Activated T-cell treated with anti-CD3 and anti-CD28 coated beads, Interleukin-2, amount 50 U/mL, for 4 hours (primary cell): ENCODE measurements at regions not wholly inside any gene's neighbourhood (a gene's known extent, or its start where the extent isn't known, plus 50 kb on each side); places are given as distances from the start of the nearest gene placed in this dataset.
A peak's percentile ranks its signal among the peaks of the same experiment; 100 is the strongest.
"Not testable (repeated sequence)": the region's sequence is repeated elsewhere in the genome, so short reads cannot be mapped to it uniquely, and the experiment has no call there.

Source experiments
- ATAC-seq, 2 donors: fragments of 200-7000 bp; cut with Tn5 transposase; one replicate each; pipeline ENCODE4 v1.10.0; 2021
- DNase-seq: peaks from one replicate; pipeline ENCODE4 v3.0.0-alpha.2; 2020
- H3K27me3 Mint-ChIP-seq: one replicate; pipeline ENCODE4 v1.8.0; 2021; ENCODE audit warnings: low read depth, mixed read lengths
- H3K36me3 Mint-ChIP-seq: one replicate; pipeline ENCODE4 v1.8.0; 2022; ENCODE audit warnings: mixed read lengths; ENCODE audit not compliant: insufficient read depth
- H3K4me1 Mint-ChIP-seq: one replicate; pipeline ENCODE4 v1.8.0; 2021; ENCODE audit warnings: low read depth, mixed read lengths
- H3K4me3 Mint-ChIP-seq: one replicate; pipeline ENCODE4 v1.8.0; 2021; ENCODE audit warnings: mild to moderate bottlenecking, moderate library complexity, mixed read lengths
- H3K9me3 Mint-ChIP-seq: one replicate; pipeline ENCODE4 v1.8.0; 2021; ENCODE audit warnings: mixed read lengths

DNA sequence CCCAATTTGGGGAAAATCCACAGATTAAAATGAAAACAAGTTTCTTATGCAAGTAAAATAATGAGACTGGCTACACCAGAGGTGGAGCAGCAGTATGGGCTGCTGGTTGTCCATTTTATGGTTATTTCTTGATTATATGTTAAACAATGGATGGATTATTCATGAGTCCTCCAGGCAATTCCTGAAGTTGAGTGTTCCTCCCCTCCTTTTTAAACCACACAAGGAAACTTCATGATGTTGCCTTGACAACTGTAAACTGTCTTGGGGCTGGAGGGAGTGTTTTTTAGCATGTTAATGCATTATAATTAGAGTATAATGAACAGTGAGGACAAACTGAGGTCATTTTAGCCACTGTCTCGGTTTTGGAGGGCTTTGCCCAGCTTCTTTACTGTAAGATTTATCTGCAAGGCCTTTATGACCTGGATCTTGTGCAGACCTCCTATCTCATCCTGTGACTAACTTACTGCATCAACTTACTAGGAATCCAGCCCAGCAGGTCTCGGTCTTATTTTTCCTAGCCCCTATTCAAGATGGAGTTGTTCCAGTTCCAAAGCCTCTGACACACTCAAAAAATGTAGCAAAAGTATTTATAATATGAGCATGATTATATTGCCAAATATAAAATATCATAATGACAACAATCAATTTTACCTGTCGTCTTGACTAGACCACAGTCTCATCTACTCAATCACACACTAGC is 534.0 kb downstream of the TMEM121 start:
- no peaks in the 10 kb centered on the region for H3K36me3 Mint-ChIP-seq
- no peak for DNase-seq
- H3K9me3 Mint-ChIP-seq, result no peaks in the 10 kb centered on the region
- H3K4me3 Mint-ChIP-seq, result no peak overlapping the region
- no peak for ATAC-seq
- H3K4me1 Mint-ChIP-seq, result peaks cover 14% of the 10 kb centered on the region
- peaks cover 18% of the 10 kb centered on the region for H3K27me3 Mint-ChIP-seq

DNA sequence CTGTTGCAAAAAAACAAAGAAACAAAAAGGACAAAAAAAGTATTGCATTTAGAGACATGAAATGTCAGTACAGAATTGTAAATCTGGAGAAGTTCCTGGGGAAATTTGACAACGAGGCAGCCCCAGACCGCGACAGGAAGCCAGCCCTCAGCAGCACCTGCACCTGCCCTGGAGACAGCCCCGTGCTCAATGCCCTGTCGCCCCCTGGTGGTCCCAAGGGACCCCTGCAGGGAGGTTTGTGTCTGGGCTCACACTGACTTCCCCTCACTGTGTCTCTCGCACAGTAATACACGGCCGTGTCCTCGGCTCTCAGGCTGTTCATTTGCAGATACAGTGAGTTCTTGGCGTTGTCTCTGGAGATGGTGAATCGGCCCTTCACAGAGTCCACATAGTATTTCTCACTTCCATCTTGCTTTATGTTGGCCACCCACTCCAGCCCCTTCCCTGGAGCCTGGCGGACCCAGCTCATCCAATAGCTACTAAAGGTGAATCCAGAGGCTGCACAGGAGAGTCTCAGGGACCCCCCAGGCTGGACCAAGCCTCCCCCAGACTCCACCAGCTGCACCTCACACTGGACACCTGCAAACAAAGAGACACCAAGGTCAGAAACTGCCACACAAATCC is 535.6 kb downstream of the TMEM121 start:
- H3K36me3 Mint-ChIP-seq, H3K9me3 Mint-ChIP-seq, H3K4me3 Mint-ChIP-seq: not testable (repeated sequence)
- H3K27me3 Mint-ChIP-seq, result peaks cover 25% of the 10 kb centered on the region
- peaks cover 14% of the 10 kb centered on the region for H3K4me1 Mint-ChIP-seq
- ATAC-seq (peak; percentile 97), DNase-seq (peak; percentile 86)

DNA sequence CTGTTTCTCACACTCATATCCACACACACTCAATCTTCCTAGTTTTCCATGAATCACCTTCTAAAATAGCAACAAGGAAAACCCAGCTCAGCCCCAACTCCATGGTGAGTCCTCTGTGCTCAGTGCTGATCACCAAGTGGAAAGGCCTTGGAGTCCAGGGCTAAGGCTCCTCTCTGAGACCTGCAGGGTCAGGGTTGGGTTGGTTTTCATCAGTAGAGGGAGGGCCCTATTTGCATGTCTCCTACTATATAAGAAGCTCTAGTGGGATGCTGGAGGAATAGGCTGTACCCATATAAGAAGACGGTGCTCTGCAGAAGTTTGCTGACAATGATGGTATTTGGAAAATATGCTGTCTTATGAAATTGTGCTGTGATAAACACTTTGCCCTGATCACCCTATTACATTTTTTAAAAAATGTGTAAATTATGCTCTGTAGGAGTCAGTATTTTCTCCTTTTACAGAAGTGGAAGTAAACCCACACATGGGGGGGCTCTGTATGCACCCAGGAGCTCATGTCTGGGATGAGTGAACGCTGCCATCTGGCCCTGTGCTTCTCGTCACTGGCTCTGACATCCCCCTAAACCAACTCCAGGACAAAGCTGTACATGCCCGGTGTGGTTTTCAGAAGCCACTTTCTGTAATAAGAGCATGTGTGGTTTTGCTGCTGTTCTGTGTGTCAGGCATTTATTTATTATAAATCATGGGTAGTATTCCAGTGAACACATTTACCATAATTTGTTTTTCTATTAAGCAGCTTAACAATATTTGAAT is 536.3 kb downstream of the TMEM121 start:
- no peaks in the 10 kb centered on the region for H3K9me3 Mint-ChIP-seq
- no peak overlapping the region for H3K4me3 Mint-ChIP-seq
- peaks cover 14% of the 10 kb centered on the region for H3K4me1 Mint-ChIP-seq
- ATAC-seq, result no peak
- no peaks in the 10 kb centered on the region for H3K36me3 Mint-ChIP-seq
- DNase-seq, result no peak
- H3K27me3 Mint-ChIP-seq, result peaks cover 25% of the 10 kb centered on the region

DNA sequence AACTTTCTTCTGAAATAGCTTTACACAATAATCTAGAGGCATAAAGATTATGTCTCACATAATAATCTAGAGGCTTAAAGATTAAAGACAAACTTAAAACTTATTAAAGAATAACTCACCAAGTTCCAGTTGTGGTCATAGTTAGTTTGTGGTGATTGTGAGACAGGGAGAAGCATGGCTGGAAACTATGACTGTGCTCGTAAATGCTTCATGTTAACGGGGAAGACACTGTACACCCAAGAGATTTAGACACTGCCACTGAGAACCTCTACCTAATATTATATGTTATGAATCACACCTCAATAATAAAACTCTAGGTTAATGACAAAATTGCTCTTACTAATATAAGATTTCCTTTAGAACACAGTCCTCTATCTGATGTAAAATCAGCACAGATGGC is 541.6 kb downstream of the TMEM121 start:
- H3K36me3 Mint-ChIP-seq, result no peaks in the 10 kb centered on the region
- H3K27me3 Mint-ChIP-seq, result peaks cover 36% of the 10 kb centered on the region
- no peak overlapping the region for H3K4me3 Mint-ChIP-seq
- ATAC-seq, result no peak
- peaks cover 9% of the 10 kb centered on the region for H3K4me1 Mint-ChIP-seq
- no peak for DNase-seq
- H3K9me3 Mint-ChIP-seq, result no peaks in the 10 kb centered on the region

GRCh38 chr14:106069804-106070625 is 543.6 kb downstream of the TMEM121 start:
- Mint-ChIP-seq H3K36me3 (no peaks in the 10 kb centered on the region), H3K4me3 (no peak overlapping the region), H3K4me1 (peaks cover 9% of the 10 kb centered on the region), H3K27me3 (peaks cover 30% of the 10 kb centered on the region), H3K9me3 (no peaks in the 10 kb centered on the region)
- ATAC-seq, result peak; percentile 82 to 83
- DNase-seq, result no peak

- H3K27me3 Mint-ChIP-seq, result peaks cover 33% of the 10 kb centered on the region
Measured at GRCh38 chr14:106080922-106081321, 554.5 kb downstream of the TMEM121 start.

GRCh38 chr14:106081721-106082120 is 555.3 kb downstream of the TMEM121 start:
- ATAC-seq, DNase-seq, H3K4me3 Mint-ChIP-seq, H3K4me1 Mint-ChIP-seq, H3K36me3 Mint-ChIP-seq, H3K9me3 Mint-ChIP-seq: not testable (repeated sequence)
- H3K27me3 Mint-ChIP-seq, result peaks cover 32% of the 10 kb centered on the region

More at GRCh38 chr14:106080922-106081321, 554.5 kb downstream of the TMEM121 start:
- ATAC-seq, result no peak
- no peak for DNase-seq
- no peaks in the 10 kb centered on the region for H3K36me3 Mint-ChIP-seq
- no peaks in the 10 kb centered on the region for H3K9me3 Mint-ChIP-seq
- no peak overlapping the region for H3K4me3 Mint-ChIP-seq
- peaks cover under 1% of the 10 kb centered on the region for H3K4me1 Mint-ChIP-seq

DNA sequence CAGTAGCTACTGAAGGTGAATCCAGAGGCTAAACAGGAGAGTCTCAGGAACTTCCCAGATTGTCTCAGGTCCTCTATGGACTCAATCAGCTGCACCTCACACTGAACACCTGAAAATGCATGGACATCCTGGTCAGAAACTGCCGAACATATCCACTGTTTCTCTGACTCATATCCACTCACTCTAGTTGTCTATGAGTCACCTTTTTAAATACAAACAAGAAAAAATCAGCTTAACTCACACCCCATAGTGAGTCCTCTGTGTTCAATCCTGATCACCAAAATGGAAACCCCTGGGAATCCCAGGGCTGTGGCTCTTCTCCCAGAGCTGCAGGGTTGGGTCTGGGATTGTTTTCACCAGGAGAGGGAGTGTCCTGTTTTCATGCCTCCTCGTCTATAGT is 556.7 kb downstream of the TMEM121 start:
- Mint-ChIP-seq H3K36me3 (no peaks in the 10 kb centered on the region), H3K27me3 (peaks cover 25% of the 10 kb centered on the region), H3K4me1 (peaks cover 19% of the 10 kb centered on the region), H3K4me3 (no peak overlapping the region), H3K9me3 (no peaks in the 10 kb centered on the region)
- DNase-seq, result no peak
- ATAC-seq, result no peak

DNA sequence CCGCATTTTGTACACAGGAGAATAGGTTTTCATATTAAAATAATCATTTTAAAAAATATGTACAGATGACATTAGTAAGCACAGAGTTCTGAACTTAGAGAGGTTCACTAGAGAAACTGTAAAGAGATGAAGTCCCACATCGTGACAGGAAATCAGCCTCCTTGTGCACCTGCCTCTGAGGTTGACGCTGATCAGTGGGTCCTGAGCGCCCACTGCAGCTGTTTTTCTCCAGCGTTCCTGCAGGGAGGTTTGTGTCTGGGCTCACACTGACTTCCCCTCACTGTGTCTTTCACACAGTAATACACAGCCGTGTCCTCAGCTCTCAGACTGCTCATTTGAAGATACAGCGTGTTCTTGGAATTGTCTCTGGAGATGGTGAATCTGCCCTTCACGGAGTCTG is 561.5 kb downstream of the TMEM121 start:
- Mint-ChIP-seq H3K27me3 (peaks cover 4% of the 10 kb centered on the region), H3K4me3 (no peak overlapping the region), H3K9me3 (no peaks in the 10 kb centered on the region), H3K36me3 (no peaks in the 10 kb centered on the region), H3K4me1 (peaks cover 31% of the 10 kb centered on the region)
- ATAC-seq (no peak), DNase-seq (no peak)

GRCh38 chr14:106088860-106089259 is 562.5 kb downstream of the TMEM121 start:
- H3K36me3 Mint-ChIP-seq, H3K4me3 Mint-ChIP-seq, H3K27me3 Mint-ChIP-seq, H3K9me3 Mint-ChIP-seq, DNase-seq, ATAC-seq: not testable (repeated sequence)
- peaks cover 31% of the 10 kb centered on the region for H3K4me1 Mint-ChIP-seq

- peaks cover 3% of the 10 kb centered on the region for H3K27me3 Mint-ChIP-seq
Measured at GRCh38 chr14:106094654-106095189, 568.3 kb downstream of the TMEM121 start.

DNA sequence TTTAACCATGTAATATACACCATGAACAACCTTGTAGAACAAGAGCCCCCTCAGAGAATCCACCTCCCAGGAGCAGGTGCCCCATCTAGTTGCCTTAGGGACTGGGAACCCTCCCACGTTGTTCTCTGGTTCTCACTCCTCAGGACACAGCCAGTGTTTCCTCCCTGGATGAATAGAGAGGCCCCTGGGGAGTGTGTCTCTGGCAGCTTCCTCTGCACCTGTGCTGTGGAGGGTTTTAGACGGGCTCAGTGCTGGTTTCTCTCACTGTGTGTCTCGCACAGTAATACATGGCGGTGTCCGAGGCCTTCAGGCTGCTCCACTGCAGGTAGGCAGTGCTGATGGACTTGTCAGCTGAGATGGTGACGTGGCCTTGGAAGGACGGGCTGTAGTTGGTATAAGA is 581.3 kb downstream of the TMEM121 start:
- Mint-ChIP-seq H3K4me3 (no peak overlapping the region), H3K27me3 (peaks cover 59% of the 10 kb centered on the region), H3K4me1 (no peaks in the 10 kb centered on the region), H3K36me3 (no peaks in the 10 kb centered on the region), H3K9me3 (no peaks in the 10 kb centered on the region)
- no peak for ATAC-seq
- no peak for DNase-seq

More at GRCh38 chr14:106094654-106095189, 568.3 kb downstream of the TMEM121 start:
- ATAC-seq (peak in 1 of 2 donors; percentile 86), DNase-seq (no peak)
- H3K9me3 Mint-ChIP-seq, result no peaks in the 10 kb centered on the region
- no peaks in the 10 kb centered on the region for H3K4me1 Mint-ChIP-seq
- no peaks in the 10 kb centered on the region for H3K36me3 Mint-ChIP-seq
- H3K4me3 Mint-ChIP-seq, result no peak overlapping the region

GRCh38 chr14:106109337-106109736 is 583.0 kb downstream of the TMEM121 start:
- Mint-ChIP-seq H3K27me3 (peaks cover 53% of the 10 kb centered on the region), H3K4me3 (no peak overlapping the region), H3K9me3 (no peaks in the 10 kb centered on the region), H3K36me3 (no peaks in the 10 kb centered on the region), H3K4me1 (no peaks in the 10 kb centered on the region)
- ATAC-seq, result no peak
- no peak for DNase-seq

- H3K36me3 Mint-ChIP-seq, result no peaks in the 10 kb centered on the region
- ATAC-seq, result no peak
- no peaks in the 10 kb centered on the region for H3K9me3 Mint-ChIP-seq
- no peak overlapping the region for H3K4me3 Mint-ChIP-seq
- H3K27me3 Mint-ChIP-seq, result peaks cover 37% of the 10 kb centered on the region
- no peak for DNase-seq
- H3K4me1 Mint-ChIP-seq, result peaks cover 11% of the 10 kb centered on the region
Measured at GRCh38 chr14:106115401-106115800, 589.0 kb downstream of the TMEM121 start.
